ENCODE measurements at regions not wholly inside any gene's neighbourhood (a gene's known extent, or its start where the extent isn't known, plus 50 kb on each side); places are given as distances from the start of the nearest gene placed in this dataset.

GRCh38 chr13:107734891-107735625 is 480.3 kb downstream of the LIG4 start:
- DNase-seq (ENCODE audit: low read depth): no peak
- no peak overlapping the region for H3K4me3 ChIP-seq (ENCODE audit: control insufficient read depth, low read depth, low read length)
- no peak for TF ChIP-seq CTCF (IDR thresholded peaks at IDR 0.05; ENCODE audit: control insufficient read depth, insufficient read depth, low read depth, low read length, missing control alignments)

- DNase-seq (ENCODE audit: low read depth): no peak
- no peak for TF ChIP-seq CTCF (IDR thresholded peaks at IDR 0.05; ENCODE audit: control insufficient read depth, insufficient read depth, low read depth, low read length, missing control alignments)
Observed at GRCh38 chr13:107733276-107733675, 482.1 kb downstream of the LIG4 start.

GRCh38 chr13:107730813-107731212 is 484.5 kb downstream of the LIG4 start:
- no peak overlapping the region for H3K4me3 ChIP-seq (ENCODE audit: control insufficient read depth, low read depth, low read length)
- DNase-seq (ENCODE audit: low read depth): peak; percentile 34
- no peak for TF ChIP-seq CTCF (IDR thresholded peaks at IDR 0.05; ENCODE audit: control insufficient read depth, insufficient read depth, low read depth, low read length, missing control alignments)

More at GRCh38 chr13:107733276-107733675, 482.1 kb downstream of the LIG4 start:
- H3K4me3 ChIP-seq (ENCODE audit: control insufficient read depth, low read depth, low read length): no peak overlapping the region

GRCh38 chr13:107721125-107721869 is 494.0 kb downstream of the LIG4 start:
- DNase-seq (ENCODE audit: low read depth): no peak
- H3K4me3 ChIP-seq (ENCODE audit: control insufficient read depth, low read depth, low read length): no peak overlapping the region
- TF ChIP-seq CTCF (IDR thresholded peaks at IDR 0.05; ENCODE audit: control insufficient read depth, insufficient read depth, low read depth, low read length, missing control alignments): no peak

- no peak overlapping the region for H3K4me3 ChIP-seq (ENCODE audit: control insufficient read depth, low read depth, low read length)
- no peak for DNase-seq (ENCODE audit: low read depth)
- no peak for TF ChIP-seq CTCF (IDR thresholded peaks at IDR 0.05; ENCODE audit: control insufficient read depth, insufficient read depth, low read depth, low read length, missing control alignments)
Observed at GRCh38 chr13:107716741-107717140, 498.6 kb downstream of the LIG4 start.

- DNase-seq (ENCODE audit: low read depth): no peak
- no peak overlapping the region for H3K4me3 ChIP-seq (ENCODE audit: control insufficient read depth, low read depth, low read length)
- TF ChIP-seq CTCF (IDR thresholded peaks at IDR 0.05; ENCODE audit: control insufficient read depth, insufficient read depth, low read depth, low read length, missing control alignments): no peak
Observed at GRCh38 chr13:107716241-107716640, 499.1 kb downstream of the LIG4 start.
